ENCODE measurements at regions not wholly inside any gene's neighbourhood (a gene's known extent, or its start where the extent isn't known, plus 50 kb on each side); places are given as distances from the start of the nearest gene placed in this dataset.
A peak's percentile ranks its signal among the peaks of the same experiment; 100 is the strongest.

- CTCF ChIA-PET = no interaction called here
- DNase-seq = no peak
- no peaks in the 10 kb centered on the region for H3K9me3 Mint-ChIP-seq
- no peaks in the 10 kb centered on the region for H3K4me1 Mint-ChIP-seq (ENCODE audit: low read depth)
- H3K27me3 Mint-ChIP-seq (ENCODE audit: low read depth) = peaks cover 20% of the 10 kb centered on the region
- no peaks in the 10 kb centered on the region for H3K36me3 Mint-ChIP-seq (ENCODE audit: low read depth)
- intact Hi-C loops (cut with micrococcal nuclease) = no loop called here
- no peak overlapping the region for H3K27ac Mint-ChIP-seq
- no peak overlapping the region for H3K4me3 Mint-ChIP-seq
These were observed 108.6 kb downstream of the VIP start for GRCh38 chr6:152859225-152859624.

- no peaks in the 10 kb centered on the region for H3K36me3 Mint-ChIP-seq (ENCODE audit: low read depth)
- no peak overlapping the region for H3K4me3 Mint-ChIP-seq
- CTCF ChIA-PET = interaction anchor here (0.7 to 3.6 kb wide), 6 partner anchors 57 to 379 kb away, joined by 3 to 37 read pairs (median 4); no protein-coding TSS in a partner anchor
- peaks cover 16% of the 10 kb centered on the region for H3K27me3 Mint-ChIP-seq (ENCODE audit: low read depth)
- intact Hi-C loops (cut with micrococcal nuclease) = loop anchor here (1.0 kb wide), 4 partner anchors 34 to 449 kb away; no protein-coding TSS in a partner anchor
- H3K27ac Mint-ChIP-seq = no peak overlapping the region
- peak; percentile 81 for DNase-seq
- H3K4me1 Mint-ChIP-seq (ENCODE audit: low read depth) = no peaks in the 10 kb centered on the region
- no peaks in the 10 kb centered on the region for H3K9me3 Mint-ChIP-seq
These were observed 113.2 kb downstream of the VIP start for GRCh38 chr6:152863618-152864326.

DNA sequence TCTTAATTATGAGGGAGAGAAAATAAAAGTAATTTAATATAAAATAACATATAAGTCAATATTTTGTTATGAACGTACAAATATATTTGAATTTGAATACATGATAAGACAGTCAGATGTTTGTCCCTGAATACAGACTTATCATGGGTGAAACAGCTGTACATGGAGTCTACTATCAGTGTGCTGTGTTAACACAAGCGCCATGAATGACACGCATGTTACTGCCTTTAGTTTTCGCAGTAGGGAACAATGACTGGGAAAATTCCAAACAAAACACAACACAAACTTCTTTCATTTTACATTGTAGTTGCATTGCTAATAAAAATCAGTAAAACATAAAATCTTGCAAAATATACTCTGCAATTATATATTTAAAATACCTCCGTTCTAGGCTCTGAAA is 108.6 kb downstream of the FBXO5 start:
- CTCF ChIA-PET = interaction anchor here (0.8 kb wide), 1 partner anchor 76 kb away, joined by 3 read pairs; no protein-coding TSS in a partner anchor
- Mint-ChIP-seq H3K4me1 (ENCODE audit: low read depth) (no peaks in the 10 kb centered on the region), H3K4me3 (no peak overlapping the region), H3K9me3 (peaks cover 1% of the 10 kb centered on the region), H3K36me3 (ENCODE audit: low read depth) (no peaks in the 10 kb centered on the region), H3K27me3 (ENCODE audit: low read depth) (peaks cover 10% of the 10 kb centered on the region), H3K27ac (no peak overlapping the region)
- no peak for DNase-seq
- intact Hi-C loops (cut with micrococcal nuclease) = no loop called here

GRCh38 chr6:152874846-152875568 is 107.8 kb downstream of the FBXO5 start:
- peaks cover 18% of the 10 kb centered on the region for H3K27me3 Mint-ChIP-seq (ENCODE audit: low read depth)
- intact Hi-C loops (cut with micrococcal nuclease) = no loop called here
- H3K36me3 Mint-ChIP-seq (ENCODE audit: low read depth) = peaks cover 1% of the 10 kb centered on the region
- H3K27ac Mint-ChIP-seq = no peak overlapping the region
- H3K4me3 Mint-ChIP-seq = no peak overlapping the region
- DNase-seq = no peak
- H3K4me1 Mint-ChIP-seq (ENCODE audit: low read depth) = no peaks in the 10 kb centered on the region
- CTCF ChIA-PET = no interaction called here
- H3K9me3 Mint-ChIP-seq = peaks cover 8% of the 10 kb centered on the region

- CTCF ChIA-PET = no interaction called here
- Mint-ChIP-seq H3K9me3 (peaks cover 16% of the 10 kb centered on the region), H3K27me3 (ENCODE audit: low read depth) (peaks cover 18% of the 10 kb centered on the region), H3K36me3 (ENCODE audit: low read depth) (peaks cover 1% of the 10 kb centered on the region), H3K27ac (no peak overlapping the region), H3K4me1 (ENCODE audit: low read depth) (no peaks in the 10 kb centered on the region), H3K4me3 (no peak overlapping the region)
- no peak for DNase-seq
- intact Hi-C loops (cut with micrococcal nuclease) = no loop called here
These were observed 103.2 kb downstream of the FBXO5 start for GRCh38 chr6:152879681-152880080.

GRCh38 chr6:152893187-152893586 is 89.7 kb downstream of the FBXO5 start:
- CTCF ChIA-PET = interaction anchor here (0.6 kb wide), 1 partner anchor 139 kb away, joined by 3 read pairs; no protein-coding TSS in a partner anchor
- Mint-ChIP-seq H3K27me3 (ENCODE audit: low read depth) (peaks cover 30% of the 10 kb centered on the region), H3K27ac (no peak overlapping the region), H3K4me1 (ENCODE audit: low read depth) (no peaks in the 10 kb centered on the region), H3K4me3 (no peak overlapping the region), H3K36me3 (ENCODE audit: low read depth) (no peaks in the 10 kb centered on the region), H3K9me3 (no peaks in the 10 kb centered on the region)
- no peak for DNase-seq
- intact Hi-C loops (cut with micrococcal nuclease) = no loop called here

DNA sequence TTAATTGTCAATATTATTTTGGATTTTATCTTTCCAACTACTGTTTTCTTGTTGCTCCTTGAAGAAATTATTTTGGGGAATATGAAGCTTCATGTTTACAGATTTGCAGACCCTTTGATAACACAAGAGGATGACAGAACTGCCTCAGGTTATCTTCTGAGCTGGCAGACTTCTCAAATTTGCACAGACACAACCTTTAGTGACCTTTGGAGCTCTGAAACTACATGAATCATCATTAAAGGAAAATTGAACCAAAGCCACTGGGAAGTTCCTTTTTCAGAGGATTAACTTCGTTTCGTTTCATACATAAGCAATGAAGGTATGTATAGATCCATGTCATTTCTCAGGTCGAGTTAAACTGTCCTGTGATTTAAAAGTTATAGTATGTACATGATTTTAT is 85.9 kb downstream of the FBXO5 start:
- CTCF ChIA-PET = interaction anchor here (0.9 to 1.3 kb wide), 3 partner anchors 32 to 144 kb away, joined by 3 to 5 read pairs (median 4); no protein-coding TSS in a partner anchor
- no peaks in the 10 kb centered on the region for H3K4me1 Mint-ChIP-seq (ENCODE audit: low read depth)

GRCh38 chr6:152897807-152898399 is 84.9 kb downstream of the FBXO5 start:
- Mint-ChIP-seq H3K27ac (no peak overlapping the region), H3K9me3 (no peaks in the 10 kb centered on the region), H3K27me3 (ENCODE audit: low read depth) (peaks cover 36% of the 10 kb centered on the region), H3K4me3 (no peak overlapping the region), H3K4me1 (ENCODE audit: low read depth) (no peaks in the 10 kb centered on the region), H3K36me3 (ENCODE audit: low read depth) (no peaks in the 10 kb centered on the region)
- CTCF ChIA-PET = interaction anchor here (0.7 to 1.8 kb wide), 6 partner anchors 10 to 145 kb away, joined by 3 to 6 read pairs (median 4); no protein-coding TSS in a partner anchor
- peak; percentile 83 for DNase-seq
- intact Hi-C loops (cut with micrococcal nuclease) = loop anchor here (1.0 to 5.0 kb wide), 3 partner anchors 34 to 151 kb away; no protein-coding TSS in a partner anchor

More for the DNA sequence above, 85.9 kb downstream of the FBXO5 start:
- Mint-ChIP-seq H3K27ac (no peak overlapping the region), H3K27me3 (ENCODE audit: low read depth) (peaks cover 30% of the 10 kb centered on the region), H3K9me3 (no peaks in the 10 kb centered on the region), H3K36me3 (ENCODE audit: low read depth) (no peaks in the 10 kb centered on the region), H3K4me3 (no peak overlapping the region)
- intact Hi-C loops (cut with micrococcal nuclease) = loop anchor here (1.0 to 5.0 kb wide), 3 partner anchors 33 to 150 kb away; no protein-coding TSS in a partner anchor
- DNase-seq = no peak

DNA sequence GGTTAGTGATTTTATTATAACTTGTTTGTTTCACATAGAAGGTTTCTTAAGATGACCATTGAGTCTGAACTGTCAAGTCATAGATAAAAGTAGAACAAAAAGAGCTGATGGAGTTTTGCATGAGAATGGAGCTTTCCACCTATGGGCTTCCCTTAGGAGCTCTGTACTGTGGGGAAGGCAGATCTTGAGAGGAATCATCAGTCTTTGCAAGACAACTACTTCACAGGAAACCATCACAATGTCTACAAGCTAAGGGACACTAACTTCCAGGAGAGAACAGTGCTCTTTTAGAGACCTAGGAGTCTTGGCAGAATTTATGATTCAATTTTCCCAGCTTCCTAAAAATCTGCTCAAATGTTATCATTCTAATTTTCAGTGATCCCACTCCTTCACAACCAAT is 78.2 kb downstream of the FBXO5 start:
- Mint-ChIP-seq H3K9me3 (no peaks in the 10 kb centered on the region), H3K27ac (no peak overlapping the region), H3K36me3 (ENCODE audit: low read depth) (no peaks in the 10 kb centered on the region), H3K4me3 (no peak overlapping the region), H3K4me1 (ENCODE audit: low read depth) (no peaks in the 10 kb centered on the region), H3K27me3 (ENCODE audit: low read depth) (peaks cover 23% of the 10 kb centered on the region)
- CTCF ChIA-PET = no interaction called here
- DNase-seq = no peak
- intact Hi-C loops (cut with micrococcal nuclease) = no loop called here

DNA sequence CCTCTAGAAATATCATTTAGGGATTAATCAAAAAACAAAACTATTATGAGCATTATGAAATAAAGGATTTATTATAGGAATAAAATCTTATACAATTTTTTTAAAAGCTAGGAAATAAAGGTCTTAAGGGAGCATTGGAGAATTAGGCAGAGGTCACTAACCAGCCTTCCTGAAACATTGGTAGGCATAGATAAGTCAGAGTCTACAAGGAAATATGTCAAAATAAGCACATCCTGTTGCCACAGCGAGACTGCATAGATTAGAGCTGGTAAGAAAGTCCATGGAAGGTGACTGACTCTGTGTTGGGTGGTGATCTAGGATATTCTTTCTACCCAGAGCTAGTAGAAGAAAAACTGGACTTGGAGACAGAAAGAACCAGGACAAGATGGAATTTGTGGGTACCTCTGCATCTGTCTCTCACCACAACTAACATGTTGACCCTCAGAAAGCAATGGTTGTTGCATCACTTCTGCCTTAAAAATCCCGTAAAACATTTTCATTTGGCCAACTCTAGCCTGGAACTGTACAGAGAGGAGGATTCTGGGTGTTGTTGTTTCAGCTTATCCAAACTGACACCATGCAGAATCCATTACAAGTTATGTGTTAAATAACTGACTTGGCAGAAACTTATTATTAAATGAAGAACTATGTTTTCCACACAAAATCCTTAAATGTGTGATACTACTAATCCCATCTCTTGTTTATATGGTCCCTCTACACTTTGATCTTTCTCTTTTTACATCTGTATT is 77.1 kb downstream of the FBXO5 start:
- CTCF ChIA-PET = no interaction called here
- intact Hi-C loops (cut with micrococcal nuclease) = no loop called here

DNA sequence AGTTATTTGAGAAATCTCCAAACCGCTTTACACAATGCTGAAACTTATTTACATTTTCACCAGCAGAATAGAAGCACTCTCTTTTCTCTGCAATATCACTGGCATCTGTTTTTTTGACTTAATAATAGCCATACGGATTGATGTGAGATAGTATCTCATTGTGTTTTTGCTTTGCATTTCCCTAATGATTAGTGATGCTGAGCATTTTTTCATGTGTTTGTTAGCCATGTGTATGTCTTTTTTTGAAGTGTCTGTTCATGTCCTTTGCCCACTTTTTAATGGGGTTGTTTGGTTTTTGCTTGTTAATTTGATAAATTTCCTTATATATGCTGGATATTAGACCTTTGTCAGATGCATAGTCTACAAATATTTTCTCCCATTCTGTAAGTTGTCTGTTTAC is 73.6 kb downstream of the FBXO5 start:
- no peak overlapping the region for H3K27ac Mint-ChIP-seq
- H3K4me3 Mint-ChIP-seq = no peak overlapping the region
- H3K4me1 Mint-ChIP-seq (ENCODE audit: low read depth) = no peaks in the 10 kb centered on the region
- H3K9me3 Mint-ChIP-seq = peaks cover 7% of the 10 kb centered on the region
- intact Hi-C loops (cut with micrococcal nuclease) = no loop called here
- CTCF ChIA-PET = no interaction called here
- H3K36me3 Mint-ChIP-seq (ENCODE audit: low read depth) = peaks cover 2% of the 10 kb centered on the region
- DNase-seq = no peak
- H3K27me3 Mint-ChIP-seq (ENCODE audit: low read depth) = peaks cover 28% of the 10 kb centered on the region

More for the DNA sequence above, 77.1 kb downstream of the FBXO5 start:
- no peak overlapping the region for H3K4me3 Mint-ChIP-seq
- no peak for DNase-seq
- H3K27me3 Mint-ChIP-seq (ENCODE audit: low read depth) = peaks cover 20% of the 10 kb centered on the region
- H3K9me3 Mint-ChIP-seq = no peaks in the 10 kb centered on the region
- no peaks in the 10 kb centered on the region for H3K36me3 Mint-ChIP-seq (ENCODE audit: low read depth)
- no peaks in the 10 kb centered on the region for H3K4me1 Mint-ChIP-seq (ENCODE audit: low read depth)
- no peak overlapping the region for H3K27ac Mint-ChIP-seq

- Mint-ChIP-seq H3K27me3 (ENCODE audit: low read depth) (peaks cover 31% of the 10 kb centered on the region), H3K27ac (no peak overlapping the region), H3K4me1 (ENCODE audit: low read depth) (no peaks in the 10 kb centered on the region), H3K36me3 (ENCODE audit: low read depth) (peaks cover 2% of the 10 kb centered on the region), H3K4me3 (no peak overlapping the region), H3K9me3 (peaks cover 7% of the 10 kb centered on the region)
- CTCF ChIA-PET = no interaction called here
- DNase-seq = no peak
- intact Hi-C loops (cut with micrococcal nuclease) = no loop called here
These were observed 66.8 kb downstream of the FBXO5 start for GRCh38 chr6:152916035-152916434.
